Lung (tissue), 11 donors: ENCODE measurements at regions not wholly inside any gene's neighbourhood (a gene's known extent, or its start where the extent isn't known, plus 50 kb on each side); places are given as distances from the start of the nearest gene placed in this dataset.
"Not testable (repeated sequence)": the region's sequence is repeated elsewhere in the genome, so short reads cannot be mapped to it uniquely, and the experiment has no call there.

Experiments
- ATAC-seq: fragments of 200-7000 bp; cut with Tn5 transposase; one replicate; pipeline ENCODE4 v1.9.1; 2020; ENCODE audit warnings: moderate number of reproducible peaks; ENCODE audit not compliant: insufficient read depth, low FRiP score
- DNase-seq, 3 donors: peaks; one replicate each; pipeline ENCODE4 v3.0.0-alpha.2; 2013 to 2017
- H3K27ac ChIP-seq, 2 donors: one replicate each; pipeline ENCODE4 v1.5.1; 2013; ENCODE audit warnings: mild to moderate bottlenecking in 2 of 2, moderate library complexity in 2 of 2, control low read depth in 1 of 2, inconsistent platforms in 1 of 2, low read depth in 1 of 2, low read length in 1 of 2
- H3K27me3 ChIP-seq, 3 donors: one replicate each; pipeline ENCODE4 v1.5.1; 2013; ENCODE audit warnings: low read length in 2 of 3; ENCODE audit not compliant: control insufficient read depth in 3 of 3, insufficient read depth in 3 of 3
- H3K36me3 ChIP-seq, 4 donors: one replicate each; pipeline ENCODE4 v1.5.1; 2013; ENCODE audit warnings: low read length in 4 of 4, mild to moderate bottlenecking in 1 of 4, moderate library complexity in 1 of 4; ENCODE audit not compliant: control insufficient read depth in 4 of 4, insufficient read depth in 4 of 4
- H3K4me1 ChIP-seq, 5 donors: one replicate each; pipeline ENCODE4 v1.5.1; 2013; ENCODE audit warnings: low read length in 5 of 5, mild to moderate bottlenecking in 2 of 5, moderate library complexity in 1 of 5; ENCODE audit not compliant: control insufficient read depth in 5 of 5, insufficient read depth in 5 of 5
- H3K4me3 ChIP-seq: one replicate; pipeline ENCODE4 v1.5.1; 2013; ENCODE audit warnings: mild to moderate bottlenecking, control low read depth, moderate library complexity
- H3K9ac ChIP-seq, 2 donors: one replicate each; pipeline ENCODE4 v1.5.1; 2013; ENCODE audit warnings: low read length in 2 of 2, control low read depth in 1 of 2; ENCODE audit not compliant: insufficient read depth in 1 of 2
- H3K9me3 ChIP-seq, 4 donors: one replicate each; pipeline ENCODE4 v1.5.1; 2013; ENCODE audit warnings: low read length in 3 of 4, mild to moderate bottlenecking in 1 of 4, moderate library complexity in 1 of 4; ENCODE audit not compliant: control insufficient read depth in 4 of 4, insufficient read depth in 3 of 4
- WGBS, 2 donors: extraction: QIAGEN DNeasy Blood & Tissue Kit; methylation state at CpG; one replicate each; pipeline ENCODE4 v1.1.7; 2013; 5-methylcytosine and 5-hydroxymethylcytosine counted together
- TF ChIP-seq, protein P1 (sequence below): IDR thresholded peaks from 2 replicates; pipeline ENCODE4 v1.5.1; 2012; ENCODE audit warnings: mild to moderate bottlenecking; ENCODE audit errors: control extremely low read depth, extremely low read depth
- donor health status: control.
- donor health status: control.
- donor health status: Bipolar disorder and iron deficiency.
- donor health status: healthy.
- donor health status: DM: yes; HTN: yes; CAD: no.

DNA sequence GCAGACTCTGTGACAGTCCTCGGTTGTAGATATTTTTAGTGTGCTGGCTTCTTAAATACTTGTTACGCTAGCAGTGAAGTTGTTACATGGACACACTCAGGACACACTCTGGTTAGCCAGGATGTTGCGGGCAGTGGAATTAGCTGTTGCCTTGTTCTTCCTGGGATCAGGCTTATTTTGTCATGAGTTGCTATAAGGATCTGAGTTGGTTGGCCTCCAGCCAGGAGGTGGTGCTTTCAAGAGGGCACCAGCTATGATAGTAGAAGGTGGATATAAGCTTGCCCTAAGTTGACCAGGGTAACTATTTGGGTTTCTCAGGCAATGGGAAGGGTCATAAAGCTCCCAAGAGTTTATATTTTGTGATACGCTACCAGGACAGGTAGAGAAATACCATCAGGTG is 150.1 kb upstream of the C1GALT1 start:
- WGBS, 2 donors: 96 to 98% methylated on average over 4 of the region's 4 CpGs
- Histone ChIP-seq H3K27me3 (no peaks in the 10 kb centered on the region), H3K9me3 (no peaks in the 10 kb centered on the region), H3K4me1 (no peaks in the 10 kb centered on the region), H3K4me3 (no peak overlapping the region), H3K27ac (no peak overlapping the region), H3K9ac (no peak overlapping the region), H3K36me3 (no peaks in the 10 kb centered on the region)
- DNase-seq (no peak), ATAC-seq (no peak)
- TF ChIP-seq, protein P1, sequence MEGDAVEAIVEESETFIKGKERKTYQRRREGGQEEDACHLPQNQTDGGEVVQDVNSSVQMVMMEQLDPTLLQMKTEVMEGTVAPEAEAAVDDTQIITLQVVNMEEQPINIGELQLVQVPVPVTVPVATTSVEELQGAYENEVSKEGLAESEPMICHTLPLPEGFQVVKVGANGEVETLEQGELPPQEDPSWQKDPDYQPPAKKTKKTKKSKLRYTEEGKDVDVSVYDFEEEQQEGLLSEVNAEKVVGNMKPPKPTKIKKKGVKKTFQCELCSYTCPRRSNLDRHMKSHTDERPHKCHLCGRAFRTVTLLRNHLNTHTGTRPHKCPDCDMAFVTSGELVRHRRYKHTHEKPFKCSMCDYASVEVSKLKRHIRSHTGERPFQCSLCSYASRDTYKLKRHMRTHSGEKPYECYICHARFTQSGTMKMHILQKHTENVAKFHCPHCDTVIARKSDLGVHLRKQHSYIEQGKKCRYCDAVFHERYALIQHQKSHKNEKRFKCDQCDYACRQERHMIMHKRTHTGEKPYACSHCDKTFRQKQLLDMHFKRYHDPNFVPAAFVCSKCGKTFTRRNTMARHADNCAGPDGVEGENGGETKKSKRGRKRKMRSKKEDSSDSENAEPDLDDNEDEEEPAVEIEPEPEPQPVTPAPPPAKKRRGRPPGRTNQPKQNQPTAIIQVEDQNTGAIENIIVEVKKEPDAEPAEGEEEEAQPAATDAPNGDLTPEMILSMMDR: no peak

DNA sequence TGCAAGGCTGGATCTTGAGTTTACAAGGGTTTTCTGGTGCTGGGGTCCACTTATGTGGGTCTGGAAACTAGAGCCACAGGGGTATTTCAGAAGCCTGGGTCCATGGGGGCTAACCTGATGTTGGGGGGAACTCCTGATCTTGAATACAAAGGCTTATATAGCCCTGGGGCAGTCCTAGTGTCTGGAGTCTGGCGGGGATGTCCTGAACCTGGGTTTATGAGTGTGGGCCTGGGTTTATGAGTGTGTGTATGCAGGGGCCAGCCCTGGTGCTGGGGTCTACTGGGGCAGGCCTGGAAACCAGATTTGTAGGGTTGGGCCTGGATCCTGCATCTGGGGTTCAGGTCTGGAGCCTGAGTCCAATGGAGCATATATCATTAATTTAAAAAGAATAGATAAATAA is 146.5 kb upstream of the C1GALT1 start:
- ATAC-seq (no peak), DNase-seq (no peak)
- TF ChIP-seq, protein P1: no peak
- Histone ChIP-seq H3K4me1 (no peaks in the 10 kb centered on the region), H3K36me3 (no peaks in the 10 kb centered on the region), H3K4me3 (no peak overlapping the region), H3K9ac (no peak overlapping the region), H3K27ac (no peak overlapping the region), H3K27me3 (no peaks in the 10 kb centered on the region), H3K9me3 (no peaks in the 10 kb centered on the region)
- 85 to 92% methylated on average over 1 of the region's 1 CpG for WGBS, 2 donors

DNA sequence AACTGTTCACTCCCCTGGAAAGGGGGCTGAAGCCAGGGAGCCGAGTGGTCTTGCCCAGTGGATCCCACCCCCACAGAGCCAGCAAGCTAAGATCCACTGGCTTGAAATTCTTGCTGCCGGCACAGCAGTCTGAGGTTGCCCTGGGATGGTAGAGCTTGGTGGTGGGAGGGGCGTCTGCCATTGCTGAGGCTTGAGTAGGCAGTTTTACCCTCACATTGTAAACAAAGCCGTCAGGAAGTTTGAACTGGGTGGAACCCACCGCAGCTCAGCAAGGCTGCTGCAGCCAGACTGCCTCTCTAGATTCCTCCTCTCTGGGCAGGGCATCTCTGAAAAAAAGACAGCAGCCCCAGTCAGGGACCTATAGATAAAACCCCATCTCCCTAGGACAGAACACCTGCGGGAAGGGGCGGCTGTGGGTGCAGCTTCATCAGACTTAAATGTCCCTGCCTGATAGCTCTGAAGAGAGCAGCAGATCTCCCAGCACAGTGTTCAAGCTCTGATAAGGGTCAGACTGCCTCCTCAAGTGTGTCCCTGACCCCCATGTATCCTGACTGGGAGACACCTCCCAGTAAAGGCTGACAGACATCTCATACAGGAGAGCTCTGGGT is 140.0 kb upstream of the C1GALT1 start:
- not testable (repeated sequence) for DNase-seq, H3K4me1 ChIP-seq, H3K4me3 ChIP-seq, H3K9me3 ChIP-seq, H3K27me3 ChIP-seq, H3K9ac ChIP-seq, ATAC-seq, H3K27ac ChIP-seq, H3K36me3 ChIP-seq
- 66 to 69% methylated on average over 7 of the region's 7 CpGs for WGBS, 2 donors

DNA sequence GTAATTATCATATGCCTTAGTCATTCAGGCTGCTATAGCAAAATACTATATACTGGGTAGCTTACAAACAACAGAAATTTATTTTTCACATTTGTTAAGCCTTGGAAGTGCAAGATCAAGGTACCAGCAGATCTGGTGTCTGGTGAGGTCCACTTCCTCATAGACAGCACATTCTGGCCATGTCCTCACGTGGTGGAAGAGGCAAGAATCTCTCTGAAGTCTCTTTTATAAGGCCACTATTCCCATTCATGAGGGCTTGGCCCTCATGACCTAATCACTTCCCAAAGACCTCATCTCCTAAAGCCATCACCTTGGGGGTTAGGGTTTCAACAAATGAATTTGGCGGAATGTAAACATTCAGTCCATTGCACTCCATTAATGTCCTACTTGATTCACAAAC is 137.5 kb upstream of the C1GALT1 start:
- Histone ChIP-seq H3K9ac (no peak overlapping the region), H3K27me3 (no peaks in the 10 kb centered on the region), H3K27ac (no peak overlapping the region), H3K36me3 (no peaks in the 10 kb centered on the region), H3K4me3 (no peak overlapping the region), H3K4me1 (peaks cover 0 to 1% (median 0%) of the 10 kb centered on the region in 5 donors), H3K9me3 (peaks cover 0 to 3% (median under 1%) of the 10 kb centered on the region in 4 donors)
- DNase-seq (no peak), ATAC-seq (no peak)
- TF ChIP-seq, protein P1: no peak
- 32 to 42% methylated on average over 2 of the region's 2 CpGs for WGBS, 2 donors
